ENCODE measurements at regions not wholly inside any gene's neighbourhood (a gene's known extent, or its start where the extent isn't known, plus 50 kb on each side); places are given as distances from the start of the nearest gene placed in this dataset.
"Not testable (repeated sequence)": the region's sequence is repeated elsewhere in the genome, so short reads cannot be mapped to it uniquely, and the experiment has no call there.

- TF ChIP-seq CTCF (IDR thresholded peaks at IDR 0.05; ENCODE audit: borderline replicate concordance, control extremely low read depth, extremely low read depth, insufficient read depth, missing control alignments) = no peak
- no peak for DNase-seq (ENCODE audit: low spot score)
- in situ Hi-C loops (cut with MboI; ENCODE audit: low sequenced_read_pairs, unreplicated experiment) = no loop called here
Observed at GRCh38 chr14:41549821-41550607, 56.7 kb upstream of the LRFN5 start.

GRCh38 chr14:41549282-41549681 lies 57.4 kb upstream of the LRFN5 start:
- no peak for DNase-seq (ENCODE audit: low spot score)
- in situ Hi-C loops (cut with MboI; ENCODE audit: low sequenced_read_pairs, unreplicated experiment) = no loop called here
- TF ChIP-seq CTCF (IDR thresholded peaks at IDR 0.05; ENCODE audit: borderline replicate concordance, control extremely low read depth, extremely low read depth, insufficient read depth, missing control alignments) = no peak

- DNase-seq (ENCODE audit: low spot score) = no peak
- TF ChIP-seq CTCF (IDR thresholded peaks at IDR 0.05; ENCODE audit: borderline replicate concordance, control extremely low read depth, extremely low read depth, insufficient read depth, missing control alignments) = no peak
- in situ Hi-C loops (cut with MboI; ENCODE audit: low sequenced_read_pairs, unreplicated experiment) = no loop called here
Observed at GRCh38 chr14:41548666-41549065, 58.0 kb upstream of the LRFN5 start.

- TF ChIP-seq CTCF (IDR thresholded peaks at IDR 0.05; ENCODE audit: borderline replicate concordance, control extremely low read depth, extremely low read depth, insufficient read depth, missing control alignments) = no peak
- in situ Hi-C loops (cut with MboI; ENCODE audit: low sequenced_read_pairs, unreplicated experiment) = no loop called here
- no peak for DNase-seq (ENCODE audit: low spot score)
Observed at GRCh38 chr14:41541333-41541732, 65.3 kb upstream of the LRFN5 start.

- in situ Hi-C loops (cut with MboI; ENCODE audit: low sequenced_read_pairs, unreplicated experiment) = no loop called here
- DNase-seq (ENCODE audit: low spot score) = no peak
- TF ChIP-seq CTCF (IDR thresholded peaks at IDR 0.05; ENCODE audit: borderline replicate concordance, control extremely low read depth, extremely low read depth, insufficient read depth, missing control alignments) = no peak
Observed at GRCh38 chr14:41532255-41532654, 74.4 kb upstream of the LRFN5 start.

GRCh38 chr14:41521891-41522290 lies 84.8 kb upstream of the LRFN5 start:
- DNase-seq (ENCODE audit: low spot score) = no peak
- no peak for TF ChIP-seq CTCF (IDR thresholded peaks at IDR 0.05; ENCODE audit: borderline replicate concordance, control extremely low read depth, extremely low read depth, insufficient read depth, missing control alignments)
- in situ Hi-C loops (cut with MboI; ENCODE audit: low sequenced_read_pairs, unreplicated experiment) = no loop called here

- DNase-seq (ENCODE audit: low spot score); in situ Hi-C loops (cut with MboI; ENCODE audit: low sequenced_read_pairs, unreplicated experiment): not testable (repeated sequence)
Observed at GRCh38 chr14:41518030-41518429, 88.6 kb upstream of the LRFN5 start.

All from GM13976 (cell line).